GM23338 (cell line): ENCODE measurements at regions not wholly inside any gene's neighbourhood (a gene's known extent, or its start where the extent isn't known, plus 50 kb on each side); places are given as distances from the start of the nearest gene placed in this dataset.

Experiments
- ATAC-seq: fragments of 200-7000 bp; cut with Tn5 transposase; 3 replicates; pipeline ENCODE4 v1.9.1; 2020
- DNase-seq: peaks from one replicate; pipeline ENCODE4 v3.0.0-alpha.2; 2015; ENCODE audit warnings: low spot score
- H2AFZ ChIP-seq: fragments of 200-600 bp; sonication (generic); 2 replicates; pipeline ENCODE4 v1.8.0; 2016; ENCODE audit warnings: antibody characterized with exemption, mild to moderate bottlenecking, moderate library complexity
- H3F3A ChIP-seq: fragments of 200-600 bp; sonication (generic); replicated peaks from 2 replicates; pipeline ENCODE4 v1.8.0; 2017; ENCODE audit warnings: antibody characterized with exemption, mixed run types, low read depth
- H3K27ac ChIP-seq: fragments of 200-600 bp; sonication (generic); 2 replicates; pipeline ENCODE4 v1.6.1; 2016; ENCODE audit warnings: low read depth
- H3K27me3 ChIP-seq: fragments of 200-600 bp; sonication (generic); 2 replicates; pipeline ENCODE4 v1.8.0; 2016; ENCODE audit warnings: mild to moderate bottlenecking, mixed run types, moderate library complexity; ENCODE audit not compliant: insufficient read depth
- H3K36me3 ChIP-seq: fragments of 200-600 bp; sonication (generic); 2 replicates; pipeline ENCODE4 v1.8.0; 2016; ENCODE audit warnings: mild to moderate bottlenecking; ENCODE audit not compliant: insufficient read depth
- H3K4me1 ChIP-seq: fragments of 200-600 bp; sonication (generic); 2 replicates; pipeline ENCODE4 v1.8.0; 2016; ENCODE audit warnings: mild to moderate bottlenecking, moderate library complexity; ENCODE audit not compliant: insufficient read depth
- H3K4me2 ChIP-seq: fragments of 200-600 bp; sonication (generic); 2 replicates; pipeline ENCODE4 v1.7.1; 2017; ENCODE audit warnings: mixed run types
- H3K4me3 ChIP-seq: fragments of 200-600 bp; sonication (generic); 2 replicates; pipeline ENCODE4 v1.6.1; 2016; ENCODE audit warnings: mixed run types
- H3K79me2 ChIP-seq: fragments of 200-600 bp; sonication (generic); replicated peaks from 2 replicates; pipeline ENCODE4 v1.8.0; 2017; ENCODE audit warnings: mild to moderate bottlenecking; ENCODE audit not compliant: insufficient read depth
- H3K9me2 ChIP-seq: fragments of 200-600 bp; sonication (generic); 2 replicates; pipeline ENCODE4 v1.8.0; 2017; ENCODE audit not compliant: insufficient read depth
- H4K20me1 ChIP-seq: fragments of 200-600 bp; sonication (generic); replicated peaks from 2 replicates; pipeline ENCODE4 v1.8.0; 2017; ENCODE audit warnings: mild to moderate bottlenecking; ENCODE audit not compliant: insufficient read depth
- H3K27ac Mint-ChIP-seq: 2 replicates; pipeline ENCODE4 v1.8.0; 2020; ENCODE audit warnings: inconsistent platforms, mild to moderate bottlenecking, moderate library complexity, mixed read lengths
- H3K27me3 Mint-ChIP-seq: 3 replicates; pipeline ENCODE4 v1.8.0; 2022; ENCODE audit warnings: low read depth, mild to moderate bottlenecking, moderate library complexity, mixed read lengths, inconsistent platforms; ENCODE audit not compliant: insufficient read depth, poor library complexity
- H3K36me3 Mint-ChIP-seq: 3 replicates; pipeline ENCODE4 v1.8.0; 2021; ENCODE audit warnings: low read depth, mild to moderate bottlenecking, inconsistent platforms, moderate library complexity, mixed read lengths
- H3K4me1 Mint-ChIP-seq: 3 replicates; pipeline ENCODE4 v1.8.0; 2020; ENCODE audit warnings: mild to moderate bottlenecking, inconsistent platforms, mixed read lengths
- H3K4me3 Mint-ChIP-seq: 3 replicates; pipeline ENCODE4 v1.8.0; 2021; ENCODE audit warnings: moderate library complexity, mild to moderate bottlenecking, inconsistent platforms, mixed read lengths
- H3K9me3 Mint-ChIP-seq: 3 replicates; pipeline ENCODE4 v1.8.0; 2020; ENCODE audit warnings: moderate library complexity, mild to moderate bottlenecking, inconsistent platforms, mixed read lengths
- CREB1 ChIP-seq: fragments of 250-450 bp; sonication (Bioruptor Pico); IDR thresholded peaks from 2 replicates; pipeline ENCODE4 v1.5.0; 2020; ENCODE audit warnings: low read depth, mild to moderate bottlenecking, moderate library complexity
- CTCF ChIP-seq, 2 experiments: fragments of 200-600 bp in 1 of 2; sonication (generic) in 1 of 2; conservative IDR thresholded peaks; 2 replicates each; pipeline versions ENCODE4 v1.5.1 to v1.6.1; 2016 to 2017; ENCODE audit warnings: antibody characterized with exemption in 2 of 2, low read depth in 2 of 2, mild to moderate bottlenecking in 2 of 2, moderate library complexity in 1 of 2
- EZH2phosphoT487 ChIP-seq: fragments of 200-600 bp; sonication (generic); IDR thresholded peaks from one replicate; pipeline ENCODE4 v1.8.1; 2018; ENCODE audit warnings: antibody characterized with exemption; ENCODE audit not compliant: unreplicated experiment
- JUNB ChIP-seq: IDR thresholded peaks from one replicate; pipeline ENCODE4 v1.6.1; 2016; ENCODE audit warnings: antibody characterized with exemption; ENCODE audit not compliant: unreplicated experiment
- NANOG ChIP-seq: IDR thresholded peaks from 2 replicates; pipeline ENCODE4 v1.6.1; 2016; ENCODE audit warnings: antibody characterized with exemption, borderline replicate concordance
- ZNF331 ChIP-seq: fragments of 250-450 bp; sonication (Bioruptor Pico); IDR thresholded peaks from 2 replicates; pipeline ENCODE4 v1.5.0; 2020; ENCODE audit warnings: low read depth, mild to moderate bottlenecking, moderate library complexity
- ZNF462 ChIP-seq: fragments of 250-450 bp; sonication (Bioruptor Pico); IDR thresholded peaks from 2 replicates; pipeline ENCODE4 v1.5.0; 2020; ENCODE audit warnings: mild to moderate bottlenecking, moderate library complexity
- TF ChIP-seq, protein P1 (sequence below): IDR thresholded peaks from one replicate; pipeline ENCODE4 v1.6.1; 2018; ENCODE audit warnings: antibody characterized with exemption; ENCODE audit not compliant: unreplicated experiment

- no peak for TF ChIP-seq ZNF462 (CRISPR knock-in tag)
- TF ChIP-seq JUNB: no peak
- no peak for TF ChIP-seq CREB1 (CRISPR knock-in tag)
- TF ChIP-seq ZNF331 (CRISPR knock-in tag): no peak
- TF ChIP-seq EZH2phosphoT487: no peak
- TF ChIP-seq CTCF (conservative IDR thresholded peaks at IDR 0.05; ENCODE audit: low read depth in 2 of 2): no peak
- no peak for TF ChIP-seq NANOG
Measured at GRCh38 chr10:44192435-44192834, 192.5 kb downstream of the CXCL12 start (continued).

DNA sequence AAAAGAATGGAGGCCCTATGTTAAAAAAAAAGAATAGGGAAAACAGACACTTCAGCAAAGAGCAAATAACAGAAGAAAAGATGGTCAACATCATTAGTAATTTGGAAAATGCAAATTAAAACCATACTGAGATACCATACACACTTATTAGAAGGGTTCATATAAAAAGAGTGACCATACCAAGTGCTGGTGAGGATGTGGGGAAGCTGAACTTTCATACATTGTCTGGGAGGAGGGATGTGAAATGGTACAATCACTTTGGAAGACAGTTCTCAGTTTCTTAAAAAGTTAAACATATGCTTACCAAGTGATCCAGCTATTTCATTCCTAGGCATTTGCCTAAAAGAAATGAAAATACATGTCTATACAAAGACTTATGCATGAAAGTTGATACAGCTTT, 194.4 kb downstream of the CXCL12 start:
- H2AFZ ChIP-seq: no peak overlapping the region
- no peaks in the 10 kb centered on the region for H3K36me3 ChIP-seq
- Mint-ChIP-seq H3K4me3 (no peak overlapping the region), H3K27ac (no peak overlapping the region), H3K27me3 (no peaks in the 10 kb centered on the region), H3K4me1 (peaks cover 9% of the 10 kb centered on the region; the same call in 2 of the 3 replicates), H3K9me3 (no peaks in the 10 kb centered on the region; the same call in none of the 3 replicates), H3K36me3 (no peaks in the 10 kb centered on the region; the same call in 2 of the 3 replicates)
- H3K9me2 ChIP-seq: peaks cover 2% of the 10 kb centered on the region; the same call in 1 of the 2 replicates
- ATAC-seq (no peak), DNase-seq (no peak)
- no peak overlapping the region for H3K4me2 ChIP-seq
- H3K27ac ChIP-seq: no peak overlapping the region
- H3K4me1 ChIP-seq: no peaks in the 10 kb centered on the region
- no peaks in the 10 kb centered on the region for H3K79me2 ChIP-seq
- H4K20me1 ChIP-seq: no peaks in the 10 kb centered on the region
- H3K27me3 ChIP-seq: no peaks in the 10 kb centered on the region
- H3F3A ChIP-seq: no peaks in the 10 kb centered on the region
- no peak overlapping the region for H3K4me3 ChIP-seq
- TF ChIP-seq, protein P1, sequence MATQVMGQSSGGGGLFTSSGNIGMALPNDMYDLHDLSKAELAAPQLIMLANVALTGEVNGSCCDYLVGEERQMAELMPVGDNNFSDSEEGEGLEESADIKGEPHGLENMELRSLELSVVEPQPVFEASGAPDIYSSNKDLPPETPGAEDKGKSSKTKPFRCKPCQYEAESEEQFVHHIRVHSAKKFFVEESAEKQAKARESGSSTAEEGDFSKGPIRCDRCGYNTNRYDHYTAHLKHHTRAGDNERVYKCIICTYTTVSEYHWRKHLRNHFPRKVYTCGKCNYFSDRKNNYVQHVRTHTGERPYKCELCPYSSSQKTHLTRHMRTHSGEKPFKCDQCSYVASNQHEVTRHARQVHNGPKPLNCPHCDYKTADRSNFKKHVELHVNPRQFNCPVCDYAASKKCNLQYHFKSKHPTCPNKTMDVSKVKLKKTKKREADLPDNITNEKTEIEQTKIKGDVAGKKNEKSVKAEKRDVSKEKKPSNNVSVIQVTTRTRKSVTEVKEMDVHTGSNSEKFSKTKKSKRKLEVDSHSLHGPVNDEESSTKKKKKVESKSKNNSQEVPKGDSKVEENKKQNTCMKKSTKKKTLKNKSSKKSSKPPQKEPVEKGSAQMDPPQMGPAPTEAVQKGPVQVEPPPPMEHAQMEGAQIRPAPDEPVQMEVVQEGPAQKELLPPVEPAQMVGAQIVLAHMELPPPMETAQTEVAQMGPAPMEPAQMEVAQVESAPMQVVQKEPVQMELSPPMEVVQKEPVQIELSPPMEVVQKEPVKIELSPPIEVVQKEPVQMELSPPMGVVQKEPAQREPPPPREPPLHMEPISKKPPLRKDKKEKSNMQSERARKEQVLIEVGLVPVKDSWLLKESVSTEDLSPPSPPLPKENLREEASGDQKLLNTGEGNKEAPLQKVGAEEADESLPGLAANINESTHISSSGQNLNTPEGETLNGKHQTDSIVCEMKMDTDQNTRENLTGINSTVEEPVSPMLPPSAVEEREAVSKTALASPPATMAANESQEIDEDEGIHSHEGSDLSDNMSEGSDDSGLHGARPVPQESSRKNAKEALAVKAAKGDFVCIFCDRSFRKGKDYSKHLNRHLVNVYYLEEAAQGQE: no peak
- TF ChIP-seq CTCF (conservative IDR thresholded peaks at IDR 0.05; ENCODE audit: low read depth in 2 of 2): no peak
